ENCODE measurements at regions not wholly inside any gene's neighbourhood (a gene's known extent, or its start where the extent isn't known, plus 50 kb on each side); places are given as distances from the start of the nearest gene placed in this dataset.

- H3K4me3 Mint-ChIP-seq, result no peak overlapping the region
- CTCF ChIA-PET, result no interaction called here
- ATAC-seq (ENCODE audit: low read depth) (no peak), DNase-seq (no peak)
- intact Hi-C loops (cut with micrococcal nuclease), result no loop called here
- peaks cover 7% of the 10 kb centered on the region for H3K9me3 Mint-ChIP-seq
- no peak overlapping the region for H3K27ac Mint-ChIP-seq
- POLR2A ChIA-PET, result no interaction called here
- no peaks in the 10 kb centered on the region for H3K4me1 Mint-ChIP-seq
- TF ChIP-seq CTCF (IDR thresholded peaks at IDR 0.05), result no peak
- H3K36me3 Mint-ChIP-seq (ENCODE audit: low read depth), result no peaks in the 10 kb centered on the region
- no peaks in the 10 kb centered on the region for H3K27me3 Mint-ChIP-seq
Observed at GRCh38 chr3:110789315-110789714, 282.3 kb upstream of the NECTIN3 start.

- ATAC-seq (ENCODE audit: low read depth), result no peak
- intact Hi-C loops (cut with micrococcal nuclease), result no loop called here
- Mint-ChIP-seq H3K9me3 (no peaks in the 10 kb centered on the region), H3K36me3 (ENCODE audit: low read depth) (no peaks in the 10 kb centered on the region), H3K4me3 (no peak overlapping the region), H3K4me1 (no peaks in the 10 kb centered on the region), H3K27ac (no peak overlapping the region), H3K27me3 (no peaks in the 10 kb centered on the region)
- ChIA-PET POLR2A (no interaction called here), CTCF (no interaction called here)
- TF ChIP-seq CTCF (IDR thresholded peaks at IDR 0.05), result no peak
- no peak for DNase-seq
Observed at GRCh38 chr3:110790631-110791030, 281.0 kb upstream of the NECTIN3 start.

GRCh38 chr3:110791995-110792686 lies 279.5 kb upstream of the NECTIN3 start:
- H3K27ac Mint-ChIP-seq, result no peak overlapping the region
- intact Hi-C loops (cut with micrococcal nuclease), result no loop called here
- DNase-seq, result no peak
- H3K4me1 Mint-ChIP-seq, result no peaks in the 10 kb centered on the region
- H3K27me3 Mint-ChIP-seq, result no peaks in the 10 kb centered on the region
- no peaks in the 10 kb centered on the region for H3K9me3 Mint-ChIP-seq
- no peak for ATAC-seq (ENCODE audit: low read depth)
- ChIA-PET CTCF (no interaction called here), POLR2A (no interaction called here)
- H3K4me3 Mint-ChIP-seq, result no peak overlapping the region
- no peaks in the 10 kb centered on the region for H3K36me3 Mint-ChIP-seq (ENCODE audit: low read depth)
- TF ChIP-seq CTCF (IDR thresholded peaks at IDR 0.05), result no peak

GRCh38 chr3:110793611-110794010 lies 278.0 kb upstream of the NECTIN3 start:
- no peak overlapping the region for H3K27ac Mint-ChIP-seq
- no peaks in the 10 kb centered on the region for H3K9me3 Mint-ChIP-seq
- intact Hi-C loops (cut with micrococcal nuclease), result no loop called here
- H3K36me3 Mint-ChIP-seq (ENCODE audit: low read depth), result no peaks in the 10 kb centered on the region
- no peak for DNase-seq
- POLR2A ChIA-PET, result no interaction called here
- TF ChIP-seq CTCF (IDR thresholded peaks at IDR 0.05), result no peak
- no peaks in the 10 kb centered on the region for H3K4me1 Mint-ChIP-seq
- CTCF ChIA-PET, result no interaction called here
- no peak for ATAC-seq (ENCODE audit: low read depth)
- H3K4me3 Mint-ChIP-seq, result no peak overlapping the region
- H3K27me3 Mint-ChIP-seq, result no peaks in the 10 kb centered on the region

- ChIA-PET CTCF (no interaction called here), POLR2A (no interaction called here)
- intact Hi-C loops (cut with micrococcal nuclease), result no loop called here
- Mint-ChIP-seq H3K4me1 (no peaks in the 10 kb centered on the region), H3K4me3 (no peak overlapping the region), H3K36me3 (ENCODE audit: low read depth) (no peaks in the 10 kb centered on the region), H3K27ac (no peak overlapping the region), H3K27me3 (no peaks in the 10 kb centered on the region), H3K9me3 (no peaks in the 10 kb centered on the region)
- DNase-seq (no peak), ATAC-seq (ENCODE audit: low read depth) (no peak)
- no peak for TF ChIP-seq CTCF (IDR thresholded peaks at IDR 0.05)
Observed at GRCh38 chr3:110795163-110795562, 276.5 kb upstream of the NECTIN3 start.

All from activated B cell treated with CpG ODN at 0.5 μM for 24 hours (primary cell).